ENCODE measurements at regions not wholly inside any gene's neighbourhood (a gene's known extent, or its start where the extent isn't known, plus 50 kb on each side); places are given as distances from the start of the nearest gene placed in this dataset.

GRCh38 chr3:35187908-35188307 lies 451.4 kb upstream of the ARPP21 start:
- TF ChIP-seq CTCF (IDR thresholded peaks at IDR 0.05; ENCODE audit: insufficient read depth, low read depth, low read length, missing control alignments): no peak
- H3K4me3 ChIP-seq (ENCODE audit: low read length): no peak overlapping the region
- no peak for DNase-seq (ENCODE audit: low read depth)

GRCh38 chr3:35194666-35195065 lies 444.7 kb upstream of the ARPP21 start:
- TF ChIP-seq CTCF (IDR thresholded peaks at IDR 0.05; ENCODE audit: insufficient read depth, low read depth, low read length, missing control alignments): no peak
- peak; percentile 4 for DNase-seq (ENCODE audit: low read depth)
- H3K4me3 ChIP-seq (ENCODE audit: low read length): no peak overlapping the region

- no peak for DNase-seq (ENCODE audit: low read depth)
- TF ChIP-seq CTCF (IDR thresholded peaks at IDR 0.05; ENCODE audit: insufficient read depth, low read depth, low read length, missing control alignments): no peak
Observed at GRCh38 chr3:35198857-35199256, 440.5 kb upstream of the ARPP21 start.

GRCh38 chr3:35200056-35200455 lies 439.3 kb upstream of the ARPP21 start:
- DNase-seq (ENCODE audit: low read depth): peak; percentile 49
- no peak for TF ChIP-seq CTCF (IDR thresholded peaks at IDR 0.05; ENCODE audit: insufficient read depth, low read depth, low read length, missing control alignments)
- H3K4me3 ChIP-seq (ENCODE audit: low read length): no peak overlapping the region

More at GRCh38 chr3:35198857-35199256, 440.5 kb upstream of the ARPP21 start:
- no peak overlapping the region for H3K4me3 ChIP-seq (ENCODE audit: low read length)

- H3K4me3 ChIP-seq (ENCODE audit: low read length): no peak overlapping the region
- no peak for DNase-seq (ENCODE audit: low read depth)
- no peak for TF ChIP-seq CTCF (IDR thresholded peaks at IDR 0.05; ENCODE audit: insufficient read depth, low read depth, low read length, missing control alignments)
Observed at GRCh38 chr3:35201211-35201610, 438.1 kb upstream of the ARPP21 start.

- H3K4me3 ChIP-seq (ENCODE audit: low read length): no peak overlapping the region
- no peak for DNase-seq (ENCODE audit: low read depth)
- TF ChIP-seq CTCF (IDR thresholded peaks at IDR 0.05; ENCODE audit: insufficient read depth, low read depth, low read length, missing control alignments): no peak
Observed at GRCh38 chr3:35215525-35216500, 423.5 kb upstream of the ARPP21 start.
